ENCODE measurements at regions not wholly inside any gene's neighbourhood (a gene's known extent, or its start where the extent isn't known, plus 50 kb on each side); places are given as distances from the start of the nearest gene placed in this dataset.

DNA sequence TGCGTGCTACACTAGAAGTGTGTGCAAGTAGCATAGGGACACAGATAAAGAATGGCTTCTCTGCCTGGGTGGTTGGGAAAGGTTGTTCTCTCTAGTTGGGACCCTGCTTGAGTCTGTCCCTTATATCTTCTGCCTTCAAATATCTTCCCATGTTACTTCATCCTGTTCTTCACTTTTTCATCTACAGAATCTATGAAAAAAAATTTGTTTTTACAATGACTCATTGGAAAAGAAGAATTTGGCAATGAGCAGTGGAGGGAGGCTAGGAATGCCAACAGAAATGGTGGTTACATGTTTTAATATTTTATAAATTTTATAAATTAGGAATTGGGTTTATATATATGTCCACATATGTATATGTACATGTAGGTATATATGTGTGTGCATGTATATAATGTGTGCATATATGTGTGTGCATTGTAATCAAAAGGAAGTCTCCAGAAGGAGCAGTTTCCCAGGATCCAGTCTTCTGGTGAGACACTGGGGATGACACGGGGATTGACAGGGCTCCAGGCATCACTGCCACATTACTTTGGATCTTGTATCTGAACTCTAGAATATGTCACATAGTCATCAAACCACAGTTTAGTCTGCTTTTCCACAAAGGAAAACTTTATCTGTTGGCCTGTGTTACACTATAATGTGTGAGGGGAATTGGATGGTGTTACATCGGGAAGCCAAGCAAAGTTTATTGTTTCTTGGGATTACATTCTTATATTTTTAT is 75.3 kb upstream of the RIPOR2 start:
- no peak for FAIRE-seq
- DNase-seq (ENCODE audit: insufficient read length, low spot score): no peak

DNA sequence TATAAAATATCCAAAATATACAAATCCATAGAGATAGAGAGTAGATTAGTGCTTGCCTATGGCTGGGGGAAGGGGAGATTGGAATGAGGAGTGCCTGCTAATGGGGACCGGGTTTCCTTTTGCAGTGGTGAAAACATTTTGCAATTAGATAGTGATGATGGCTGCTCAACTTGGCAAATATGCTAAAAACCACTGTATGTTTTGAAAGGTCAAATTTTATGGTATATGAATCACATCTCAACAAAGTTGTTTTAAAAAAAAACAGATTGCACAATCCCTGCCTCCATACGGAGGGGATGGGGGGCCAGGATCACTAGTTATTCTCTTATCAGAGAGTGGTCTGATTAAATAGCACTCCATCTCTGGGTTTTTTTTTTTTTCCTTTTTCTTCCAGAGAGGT is 76.9 kb upstream of the RIPOR2 start:
- DNase-seq (ENCODE audit: insufficient read length, low spot score): no peak
- no peak for FAIRE-seq

DNA sequence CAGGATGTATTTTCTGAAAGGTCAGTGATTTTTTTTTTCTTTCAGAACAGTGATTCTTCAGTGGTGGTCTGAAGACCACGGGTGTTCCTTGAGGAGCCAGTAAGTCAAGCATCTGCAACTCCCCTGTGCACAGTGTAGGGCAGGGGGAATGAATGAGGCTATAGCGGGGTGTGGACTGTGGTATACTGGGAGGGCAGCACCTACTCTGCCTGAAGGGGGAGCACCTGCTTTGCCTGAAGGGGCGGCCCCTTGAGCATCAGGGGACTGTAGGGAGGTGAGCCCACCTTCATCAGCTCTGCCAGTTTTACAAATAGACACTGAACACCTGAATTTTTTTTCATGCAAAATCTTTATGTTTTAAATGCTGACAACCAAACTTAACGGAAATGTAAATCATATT is 77.5 kb upstream of the RIPOR2 start:
- DNase-seq (ENCODE audit: insufficient read length, low spot score): no peak
- no peak for FAIRE-seq

DNA sequence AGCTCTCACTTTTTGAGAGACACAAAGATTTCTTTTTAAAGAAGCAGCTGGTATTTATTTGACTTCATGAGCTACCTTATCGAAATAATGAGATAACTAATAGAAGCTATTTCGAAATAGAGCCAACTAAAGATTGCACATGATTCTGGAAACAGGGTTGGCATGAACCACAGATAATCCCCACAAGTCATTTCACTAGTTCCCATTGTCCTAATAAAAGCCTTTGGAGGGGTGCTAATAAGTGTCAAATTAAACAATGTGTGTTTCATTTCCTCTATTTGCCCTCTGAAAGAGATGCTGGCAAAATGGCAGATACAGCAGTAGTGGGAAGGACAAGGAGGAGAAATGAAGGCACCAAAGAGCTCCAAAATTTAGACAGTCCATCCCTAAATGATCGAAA is 78.6 kb upstream of the RIPOR2 start:
- FAIRE-seq (no peak), DNase-seq (ENCODE audit: insufficient read length, low spot score) (no peak)

DNA sequence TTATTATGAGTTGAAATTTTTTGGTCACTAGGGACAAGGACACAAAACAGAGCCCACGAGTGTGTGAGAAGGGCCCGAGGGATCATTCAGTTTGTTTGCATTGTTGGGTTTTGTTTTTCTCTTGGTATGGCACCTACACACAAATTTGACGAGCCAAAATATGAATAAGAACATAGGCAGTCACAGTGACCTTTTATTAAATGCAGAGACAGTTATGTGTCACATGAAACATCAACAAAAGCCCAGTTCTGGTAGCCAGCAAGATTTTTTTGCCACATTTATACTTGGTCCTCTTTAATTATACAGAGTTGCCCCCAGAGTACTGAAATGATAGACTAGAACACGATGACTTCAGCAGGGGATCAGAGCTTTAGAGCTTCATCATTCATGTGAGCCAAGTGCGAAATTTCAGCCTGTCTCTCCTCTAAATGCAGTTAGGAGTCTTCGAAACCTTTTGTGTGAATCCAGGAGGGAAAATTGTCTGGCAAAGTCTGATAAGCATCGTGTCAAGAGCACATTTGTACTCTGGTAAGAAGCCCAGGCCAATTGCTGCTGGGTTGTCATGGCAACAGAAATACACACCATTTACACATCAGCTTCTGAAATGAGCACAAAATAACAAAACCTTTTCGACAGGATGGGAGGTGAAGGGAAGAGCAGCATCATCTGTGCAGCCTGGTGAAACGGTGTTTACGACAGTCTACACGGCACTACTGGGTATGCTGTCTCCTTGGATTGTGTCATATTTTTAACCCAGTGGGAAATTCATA is 79.2 kb upstream of the RIPOR2 start:
- DNase-seq (ENCODE audit: insufficient read length, low spot score) (no peak), FAIRE-seq (no peak)

DNA sequence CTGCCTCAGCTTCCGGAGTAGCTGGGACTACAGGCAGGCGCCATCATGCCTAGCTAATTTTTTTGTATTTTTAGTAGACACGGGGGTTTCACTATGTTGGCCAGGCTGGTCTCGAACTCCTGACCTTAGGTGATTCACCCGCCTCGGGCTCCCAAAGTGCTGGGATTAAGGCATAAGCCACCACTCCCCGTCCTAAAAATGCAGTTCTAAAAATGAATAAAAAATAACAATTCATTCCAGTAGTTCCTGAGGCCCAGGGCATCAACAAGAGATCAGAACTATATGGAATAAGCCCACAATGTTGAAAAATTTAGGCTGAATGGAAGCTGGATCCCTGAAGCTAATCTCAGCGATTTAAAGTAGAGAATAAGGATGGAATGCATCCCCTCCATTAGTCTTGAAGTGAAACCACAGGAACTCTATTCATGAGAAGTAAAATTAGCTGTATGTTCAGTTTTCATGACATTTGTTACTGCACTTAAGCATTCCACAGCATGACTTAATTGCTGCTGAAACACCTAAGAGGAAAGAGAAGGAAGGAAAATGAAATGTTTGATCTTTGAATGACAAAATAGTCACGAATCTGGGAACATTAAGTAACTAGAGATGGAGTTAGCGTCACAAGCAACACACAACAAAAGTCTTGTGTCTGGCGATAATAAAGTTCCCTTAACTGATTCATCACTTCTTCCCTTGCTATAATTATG is 80.4 kb upstream of the RIPOR2 start:
- FAIRE-seq: no peak

DNA sequence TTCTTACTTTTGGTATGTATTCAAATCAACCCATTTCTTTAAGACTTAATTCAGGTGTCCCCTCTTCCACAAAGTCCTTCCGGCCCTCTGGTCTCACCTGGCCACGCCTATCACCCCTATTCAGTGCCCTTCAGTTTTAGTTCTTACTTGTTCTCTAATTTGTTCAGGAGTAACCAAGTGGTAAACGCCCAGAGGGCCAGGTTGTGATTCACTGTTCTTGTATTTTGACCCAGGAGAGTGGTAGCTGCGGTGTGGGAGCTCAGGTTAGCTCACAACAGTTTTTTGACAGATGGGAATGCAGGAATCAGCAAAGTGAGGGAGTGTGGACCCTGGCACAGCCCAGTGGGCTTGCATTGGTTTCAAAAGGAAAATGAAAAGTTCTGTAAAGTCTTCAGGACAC is 81.7 kb upstream of the RIPOR2 start:
- DNase-seq (ENCODE audit: insufficient read length, low spot score) (no peak), FAIRE-seq (no peak)

More for the DNA sequence above, 80.4 kb upstream of the RIPOR2 start:
- no peak for DNase-seq (ENCODE audit: insufficient read length, low spot score)

DNA sequence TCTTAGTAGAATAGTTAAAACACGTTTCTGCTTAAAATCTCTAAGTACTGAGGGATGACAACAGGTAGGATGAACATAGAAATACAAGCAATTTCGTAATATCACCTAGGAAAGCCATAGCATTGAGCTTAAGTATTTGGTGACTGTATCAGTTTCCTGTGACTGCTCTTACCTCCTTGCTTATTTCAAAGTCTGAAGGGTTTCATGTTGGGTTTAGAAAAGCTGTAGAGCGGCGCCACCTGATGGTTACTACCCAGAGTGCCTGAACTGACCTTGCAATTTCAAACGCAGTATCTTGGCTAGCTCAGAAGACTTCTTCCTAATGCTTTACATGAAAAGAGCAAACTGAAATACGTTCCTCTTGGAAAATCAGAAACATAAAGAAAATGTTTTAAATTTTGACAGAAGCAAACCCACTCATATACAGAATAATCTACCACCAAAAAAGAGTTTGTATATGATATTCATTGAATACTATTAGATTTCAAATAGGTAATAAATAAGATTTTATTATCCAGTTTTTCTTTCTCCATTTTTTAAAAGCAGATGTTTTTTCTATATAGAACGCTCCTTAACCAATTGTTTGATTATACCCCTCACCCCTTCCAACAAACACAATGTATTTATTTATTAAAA is 82.3 kb upstream of the RIPOR2 start:
- DNase-seq (ENCODE audit: insufficient read length, low spot score) (no peak), FAIRE-seq (peak; percentile 81)

DNA sequence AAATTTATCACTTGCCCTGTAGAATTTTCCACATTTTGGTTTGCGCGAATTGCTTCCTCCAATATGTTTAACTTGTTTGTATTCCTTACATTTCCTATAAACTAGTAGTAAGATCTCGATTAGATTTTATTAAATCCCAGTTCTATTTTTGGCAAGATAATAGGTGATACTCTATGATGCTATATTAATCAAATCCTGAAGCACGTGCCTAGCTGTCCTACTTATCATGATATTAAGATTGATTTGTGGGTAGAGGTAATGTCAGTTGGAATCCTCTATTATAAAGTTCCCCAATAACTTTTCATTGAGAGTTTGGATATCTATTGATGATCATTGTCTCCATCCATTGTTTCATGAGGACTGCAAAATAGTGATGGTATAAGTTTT is 82.8 kb upstream of the RIPOR2 start:
- no peak for FAIRE-seq
- no peak for DNase-seq (ENCODE audit: insufficient read length, low spot score)

DNA sequence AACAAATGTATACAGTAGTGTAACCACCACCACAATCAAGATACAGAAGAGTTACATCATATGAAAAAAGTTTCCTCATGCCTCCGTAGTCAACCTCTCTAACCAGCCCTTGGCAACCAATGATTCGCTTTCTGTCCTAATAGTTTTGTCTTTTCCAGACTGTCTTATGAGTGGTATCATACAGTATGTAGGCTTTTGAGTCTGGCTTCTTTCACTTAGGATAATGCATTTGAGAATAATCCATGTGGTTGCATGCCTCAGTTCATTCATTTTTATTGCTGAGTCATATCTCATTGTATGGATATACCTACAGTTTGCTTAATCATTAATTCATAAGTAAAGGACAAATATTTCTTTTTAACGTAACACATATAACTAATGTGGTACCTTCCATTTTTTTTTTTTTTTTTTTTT is 86.4 kb upstream of the RIPOR2 start:
- DNase-seq (ENCODE audit: insufficient read length, low spot score) (no peak), FAIRE-seq (no peak)

DNA sequence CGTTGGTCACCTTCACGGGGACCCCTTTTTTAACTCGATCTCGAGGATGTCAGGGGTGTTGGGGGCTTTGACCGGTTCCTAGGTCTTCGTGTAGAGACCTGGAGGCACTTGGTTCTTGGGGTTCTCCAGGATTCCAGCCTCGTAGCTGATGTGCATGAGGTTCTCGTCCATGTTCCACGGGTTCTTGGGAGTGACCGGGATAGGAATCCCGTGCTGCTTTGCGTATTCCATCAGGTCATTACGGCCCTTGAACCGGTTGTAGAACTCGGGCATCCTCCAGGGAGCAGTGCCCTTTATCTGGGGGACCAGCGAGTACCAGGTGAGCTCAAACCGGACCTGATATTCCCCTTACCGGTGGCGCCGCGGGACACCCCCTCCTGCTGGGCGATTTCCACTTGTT is 88.0 kb upstream of the RIPOR2 start:
- FAIRE-seq (no peak), DNase-seq (ENCODE audit: insufficient read length, low spot score) (no peak)

DNA sequence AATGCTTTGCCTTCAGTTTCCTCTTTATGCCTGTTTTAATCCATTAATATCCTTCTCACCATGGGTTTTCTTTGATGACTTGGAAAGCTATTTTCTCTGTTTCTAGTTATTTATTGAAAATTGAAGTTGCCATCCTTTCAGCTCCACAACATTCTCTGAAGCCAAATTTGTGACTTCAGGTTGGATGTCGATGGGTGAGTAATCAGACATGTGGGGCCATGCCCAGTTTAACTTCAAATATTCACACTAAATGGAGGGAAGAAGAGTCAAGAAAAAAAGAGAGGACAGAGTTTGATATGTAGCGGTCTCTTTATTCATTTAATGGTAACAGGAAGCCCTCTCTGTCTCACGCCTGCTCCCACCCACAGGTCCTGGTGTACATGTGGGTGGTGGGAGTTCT is 89.1 kb upstream of the RIPOR2 start:
- no peak for FAIRE-seq

DNA sequence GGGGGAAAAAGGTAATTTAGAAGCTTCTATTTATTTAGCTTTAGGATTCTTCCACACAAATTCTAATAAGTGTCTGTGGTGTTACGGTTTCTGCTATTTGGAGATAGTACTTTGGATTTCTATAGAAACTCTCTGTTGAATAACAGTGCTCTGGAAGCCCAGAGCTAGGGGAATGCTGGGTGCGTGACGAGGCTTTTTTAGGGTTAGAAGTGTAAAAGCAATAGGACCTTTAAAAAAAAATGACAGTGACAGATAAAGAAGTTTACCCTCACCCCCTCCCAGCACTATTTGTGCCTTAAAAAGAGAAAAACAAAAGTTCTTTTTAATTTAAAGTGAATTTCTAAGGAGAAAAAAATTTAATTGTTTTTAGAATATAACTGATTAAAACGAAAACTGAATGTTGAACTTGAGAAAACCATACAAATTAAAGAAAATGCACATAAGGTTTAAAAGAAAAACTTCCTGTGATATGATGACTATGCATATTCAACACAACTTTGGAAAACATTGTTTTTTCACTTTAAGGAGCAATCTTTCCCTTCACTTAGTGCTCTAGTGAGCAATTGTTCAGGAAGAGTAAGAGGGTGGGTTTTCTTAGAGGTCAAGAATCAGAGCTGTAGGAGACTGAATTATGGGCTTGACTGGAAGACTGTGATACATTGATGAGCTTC is 89.6 kb upstream of the RIPOR2 start:
- no peak for DNase-seq (ENCODE audit: insufficient read length, low spot score)
- no peak for FAIRE-seq

More for the DNA sequence above, 89.1 kb upstream of the RIPOR2 start:
- no peak for DNase-seq (ENCODE audit: insufficient read length, low spot score)

DNA sequence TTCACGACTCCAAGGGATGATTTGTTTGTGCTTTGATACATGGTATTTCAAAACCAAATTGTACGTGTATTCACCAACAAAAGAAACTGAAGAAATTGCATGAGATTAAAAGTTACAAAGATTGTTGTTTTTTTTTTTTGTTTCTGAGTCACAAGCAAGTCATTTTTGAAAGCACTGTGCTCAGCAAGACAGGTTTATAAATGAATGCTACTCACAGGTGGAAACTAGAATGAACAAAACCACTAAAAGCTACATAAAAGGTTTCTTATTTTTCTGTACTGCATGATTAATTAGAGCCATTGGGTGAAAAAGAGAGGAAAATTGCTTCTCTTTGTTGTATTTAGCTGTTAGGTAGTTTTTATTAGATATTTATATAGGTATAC is 90.2 kb upstream of the RIPOR2 start:
- no peak for FAIRE-seq
- no peak for DNase-seq (ENCODE audit: insufficient read length, low spot score)

DNA sequence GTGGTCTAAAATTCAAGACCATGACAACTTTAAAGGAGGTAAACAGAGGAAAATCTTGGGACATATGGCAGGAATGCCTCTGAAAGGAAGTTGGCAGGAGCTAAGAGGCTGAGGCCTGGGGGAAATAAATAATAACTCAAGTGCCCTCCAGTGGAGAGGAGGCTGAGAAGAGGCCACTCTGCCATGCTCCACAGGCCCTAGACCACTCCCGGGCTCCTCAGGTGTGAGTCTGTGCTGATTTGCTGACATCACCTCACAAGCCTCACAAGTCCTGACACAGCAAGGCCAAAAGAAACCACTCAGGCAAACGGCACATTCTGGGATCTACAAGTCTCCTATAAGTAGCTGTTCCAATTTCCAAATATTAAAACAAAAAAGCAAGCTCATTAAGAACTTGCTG is 91.0 kb upstream of the RIPOR2 start:
- DNase-seq (ENCODE audit: insufficient read length, low spot score) (no peak), FAIRE-seq (no peak)

DNA sequence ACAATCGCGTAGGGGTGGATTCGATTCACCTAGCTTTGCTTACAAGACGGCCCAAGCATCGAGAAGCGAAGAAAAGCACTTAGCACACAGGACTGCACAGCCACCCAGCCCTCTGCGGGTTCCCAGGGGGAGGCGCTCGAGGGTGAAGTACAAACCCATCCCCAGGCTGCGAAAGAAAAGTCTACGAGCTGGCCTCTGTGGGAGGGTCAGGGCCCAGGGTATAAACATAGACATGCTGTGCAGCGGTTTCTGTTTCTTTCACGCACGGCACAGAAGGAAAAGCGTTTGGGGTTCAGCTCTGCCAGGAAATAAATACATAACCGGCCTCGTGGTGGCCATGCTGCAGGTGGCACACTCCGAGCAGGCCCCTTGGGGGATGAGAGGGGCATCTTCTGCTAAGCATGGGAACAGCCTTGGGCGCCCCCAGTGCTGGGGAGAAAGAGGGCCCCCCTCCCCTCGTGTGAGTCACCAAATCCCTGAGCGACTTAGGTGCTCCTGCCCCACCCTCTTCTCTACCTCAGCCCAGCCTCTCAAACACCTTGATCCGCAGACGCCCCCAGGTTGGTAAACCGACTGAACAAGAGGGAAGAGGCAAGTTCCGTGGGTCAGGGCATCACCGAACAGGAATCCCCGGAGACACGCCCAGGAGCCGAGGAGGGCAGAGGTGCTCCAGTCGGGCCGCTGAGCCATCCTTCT is 91.6 kb upstream of the RIPOR2 start:
- DNase-seq (ENCODE audit: insufficient read length, low spot score): peak; percentile 62
- peak; percentile 91 for FAIRE-seq

DNA sequence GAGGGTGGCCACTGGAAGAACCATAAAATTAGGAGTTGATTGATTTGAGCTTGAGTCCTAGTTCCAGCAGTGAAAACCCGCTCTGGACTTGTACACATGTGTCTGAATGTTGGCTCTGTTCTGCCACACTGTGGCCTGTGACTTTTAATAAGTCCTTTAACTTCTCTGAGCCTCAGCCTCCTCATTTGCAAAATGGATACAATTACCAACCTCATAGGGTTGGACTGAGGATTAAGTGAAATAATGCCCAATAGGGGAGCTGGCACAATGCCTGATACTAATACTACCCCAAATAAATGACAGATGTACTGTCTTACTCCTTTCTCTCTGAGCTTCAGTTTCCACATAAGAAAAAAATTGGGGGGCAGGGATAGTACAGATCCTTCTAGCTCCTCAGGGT is 92.6 kb upstream of the RIPOR2 start:
- DNase-seq (ENCODE audit: insufficient read length, low spot score) (no peak), FAIRE-seq (no peak)

DNA sequence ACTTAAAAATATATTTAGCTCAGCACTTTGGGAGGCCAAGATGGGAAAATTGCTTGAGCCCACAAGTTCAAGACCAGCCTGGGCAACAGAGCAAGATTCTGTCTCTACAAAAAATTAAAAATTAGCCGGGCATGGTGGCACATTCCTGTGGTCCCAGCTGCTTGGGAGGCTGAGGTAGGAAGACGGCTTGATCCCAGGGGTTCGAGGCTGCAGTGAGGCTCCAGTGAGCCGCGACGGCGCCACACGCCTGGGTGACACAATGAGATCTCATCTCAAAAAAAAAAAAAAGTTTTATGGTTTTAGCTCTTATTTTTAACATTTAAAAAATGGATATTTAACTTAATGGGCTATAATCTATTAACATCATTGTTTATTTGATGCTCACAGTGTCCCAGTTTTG is 97.2 kb upstream of the RIPOR2 start:
- no peak for DNase-seq (ENCODE audit: insufficient read length, low spot score)
- no peak for FAIRE-seq

DNA sequence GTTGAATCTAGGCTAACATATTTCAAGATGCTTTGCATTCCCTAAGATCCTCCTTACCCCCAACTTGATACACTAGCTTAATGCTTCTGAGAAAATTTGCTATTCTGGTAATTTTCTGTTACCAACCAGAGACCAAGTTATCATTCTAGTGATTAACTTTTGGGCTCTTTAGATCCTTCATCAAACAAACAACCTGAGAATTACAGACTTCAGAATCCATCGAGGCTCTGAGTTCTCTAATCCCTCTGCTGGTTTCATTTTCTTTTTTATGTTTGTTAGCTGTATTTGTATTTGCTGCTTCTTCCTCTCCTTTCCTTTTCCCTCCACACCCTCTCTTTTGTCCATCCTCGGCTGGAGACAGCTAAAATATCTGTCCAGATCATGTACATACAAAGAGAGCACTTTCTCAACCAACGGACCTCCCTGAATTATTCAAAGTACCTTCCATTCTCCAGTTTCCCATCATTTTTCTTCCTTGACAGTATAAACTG is 98.7 kb upstream of the RIPOR2 start:
- peak; percentile 89 for FAIRE-seq
- DNase-seq (ENCODE audit: insufficient read length, low spot score): no peak

DNA sequence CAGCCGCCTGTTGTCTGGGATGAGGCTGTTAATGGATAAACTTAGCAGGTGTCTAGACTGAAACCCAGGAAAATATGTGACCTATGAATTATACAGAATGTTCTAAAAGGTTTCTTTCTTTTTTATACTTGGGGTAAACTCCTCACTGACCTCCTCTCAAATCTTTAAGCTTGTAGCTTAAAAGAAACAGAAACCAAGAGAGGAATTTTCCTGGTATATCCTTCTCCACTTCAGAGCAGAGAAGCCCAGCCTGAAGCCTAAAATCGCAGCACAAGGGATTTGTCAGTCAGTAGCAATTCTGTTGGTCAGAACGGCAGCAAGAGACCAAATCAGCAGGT is 99.4 kb upstream of the RIPOR2 start:
- DNase-seq (ENCODE audit: insufficient read length, low spot score) (no peak), FAIRE-seq (no peak)

Data from GM19239 (cell line).